Sigmoid colon (tissue), 6 donors: ENCODE measurements at regions not wholly inside any gene's neighbourhood (a gene's known extent, or its start where the extent isn't known, plus 50 kb on each side); places are given as distances from the start of the nearest gene placed in this dataset.

Source experiments
- DNase-seq: peaks from one replicate; pipeline ENCODE4 v3.0.0-alpha.2; 2019
- H3K27ac ChIP-seq, 4 donors: fragments of 200-600 bp; sonication (generic); one replicate each; pipeline ENCODE4 v1.5.1; 2016 to 2019; ENCODE audit warnings: mild to moderate bottlenecking in 1 of 4
- H3K27me3 ChIP-seq, 3 donors: fragments of 200-600 bp; sonication (generic); one replicate each; pipeline ENCODE4 v1.5.1; 2019; ENCODE audit warnings: mild to moderate bottlenecking in 1 of 3
- H3K36me3 ChIP-seq, 4 donors: fragments of 200-600 bp; sonication (generic); one replicate each; pipeline ENCODE4 v1.5.1; 2016 to 2019
- H3K4me1 ChIP-seq, 4 donors: fragments of 200-600 bp; sonication (generic); one replicate each; pipeline ENCODE4 v1.5.1; 2017 to 2019
- H3K4me3 ChIP-seq, 4 donors: fragments of 200-600 bp; sonication (generic); one replicate each; pipeline ENCODE4 v1.5.1; 2017 to 2019; ENCODE audit warnings: mild to moderate bottlenecking in 2 of 4, moderate library complexity in 1 of 4
- H3K9me3 ChIP-seq, 4 donors: fragments of 200-600 bp in 3 of 4; sonication (generic) in 3 of 4; one replicate each; pipeline versions ENCODE4 v1.5.1 to v1.6.1; 2013 to 2019
- CTCF ChIP-seq, 4 experiments: fragments of 450-650 bp in 3 of 4; fragments of 200-600 bp in 1 of 4; IDR thresholded peaks; one replicate each; pipeline ENCODE4 v1.5.1; 2016 to 2019; ENCODE audit warnings: antibody characterized with exemption in 4 of 4, mild to moderate bottlenecking in 3 of 4, moderate library complexity in 2 of 4
- EP300 ChIP-seq, 4 donors: sonication (generic); formaldehyde crosslinking; IDR thresholded peaks; one replicate each; pipeline ENCODE4 v1.6.1; 2017; ENCODE audit warnings: antibody characterized with exemption in 4 of 4
- POLR2A ChIP-seq, 2 donors: fragments of 450-650 bp; IDR thresholded peaks; one replicate each; pipeline ENCODE4 v1.6.1; 2016; ENCODE audit warnings: antibody characterized with exemption in 2 of 2, mild to moderate bottlenecking in 2 of 2, moderate library complexity in 2 of 2
- POLR2AphosphoS5 ChIP-seq, 4 donors: sonication (generic); formaldehyde crosslinking; IDR thresholded peaks; one replicate each; pipeline ENCODE4 v1.6.1; 2017; ENCODE audit warnings: antibody characterized with exemption in 4 of 4
- WGBS, 2 donors: extraction: QIAGEN DNeasy Blood & Tissue Kit; methylation state at CpG; one replicate each; pipeline ENCODE4 v1.1.7; 2013; 5-methylcytosine and 5-hydroxymethylcytosine counted together
- intact Hi-C: fragments of 100-400 bp; cut with DNase I; formaldehyde crosslinking; loops from one replicate; pipeline ENCODE4 v1.15.1; 2023
- donor health status: healthy with polysubstance abuse.
- donor health status: healthy.

GRCh38 chr17:72565006-72565405, 444.2 kb downstream of the SOX9 start:
- DNase-seq = no peak
- Histone ChIP-seq H3K9me3 (no peaks in the 10 kb centered on the region), H3K27me3 (peaks cover 0 to 11% (median 0%) of the 10 kb centered on the region in 3 donors), H3K4me3 (no peak overlapping the region), H3K27ac (no peak overlapping the region), H3K4me1 (no peaks in the 10 kb centered on the region), H3K36me3 (no peaks in the 10 kb centered on the region)
- intact Hi-C loops = no loop called here
- whole genome bisulfite sequencing, 2 donors = 89 to 90% methylated on average over 5 of the region's 5 CpGs
- TF ChIP-seq POLR2A (IDR thresholded peaks at IDR 0.05) (no peak), POLR2AphosphoS5 (IDR thresholded peaks at IDR 0.05) (no peak), CTCF (IDR thresholded peaks at IDR 0.05) (no peak), EP300 (IDR thresholded peaks at IDR 0.05) (no peak)

GRCh38 chr17:72565758-72566157, 444.9 kb downstream of the SOX9 start:
- Histone ChIP-seq H3K9me3 (no peaks in the 10 kb centered on the region), H3K4me1 (no peaks in the 10 kb centered on the region), H3K27me3 (peaks cover 0 to 11% (median 0%) of the 10 kb centered on the region in 3 donors), H3K4me3 (no peak overlapping the region), H3K36me3 (no peaks in the 10 kb centered on the region), H3K27ac (no peak overlapping the region)
- intact Hi-C loops = no loop called here
- TF ChIP-seq POLR2AphosphoS5 (IDR thresholded peaks at IDR 0.05) (no peak), CTCF (IDR thresholded peaks at IDR 0.05) (no peak)
- 92 to 94% methylated on average over 7 of the region's 7 CpGs for WGBS, 2 donors
- no peak for DNase-seq

- Histone ChIP-seq H3K9me3 (no peaks in the 10 kb centered on the region), H3K27me3 (peaks cover 0 to 11% (median 0%) of the 10 kb centered on the region in 3 donors), H3K4me1 (no peaks in the 10 kb centered on the region), H3K27ac (no peak overlapping the region), H3K4me3 (no peak overlapping the region), H3K36me3 (no peaks in the 10 kb centered on the region)
- intact Hi-C loops = no loop called here
- no peak for DNase-seq
- TF ChIP-seq CTCF (IDR thresholded peaks at IDR 0.05) (no peak), POLR2A (IDR thresholded peaks at IDR 0.05) (no peak)
- 56 to 64% methylated on average over 8 of the region's 8 CpGs for WGBS, 2 donors
These were observed 446.1 kb downstream of the SOX9 start for GRCh38 chr17:72566671-72567484.

- H3K4me3 ChIP-seq = no peak overlapping the region
- no peaks in the 10 kb centered on the region for H3K9me3 ChIP-seq
- TF ChIP-seq CTCF (IDR thresholded peaks at IDR 0.05) (no peak), POLR2AphosphoS5 (IDR thresholded peaks at IDR 0.05) (no peak), POLR2A (IDR thresholded peaks at IDR 0.05) (no peak), EP300 (IDR thresholded peaks at IDR 0.05) (no peak)
- WGBS, 2 donors = 19 to 49% methylated on average over 3 of the region's 3 CpGs
- H3K4me1 ChIP-seq = no peaks in the 10 kb centered on the region
- intact Hi-C loops = no loop called here
- peaks cover 0 to 11% (median 0%) of the 10 kb centered on the region in 3 donors for H3K27me3 ChIP-seq
- H3K36me3 ChIP-seq = no peaks in the 10 kb centered on the region
- no peak for DNase-seq
- no peak overlapping the region for H3K27ac ChIP-seq
These were observed 447.0 kb downstream of the SOX9 start for GRCh38 chr17:72567774-72568173.
